ENCODE measurements at regions not wholly inside any gene's neighbourhood (a gene's known extent, or its start where the extent isn't known, plus 50 kb on each side); places are given as distances from the start of the nearest gene placed in this dataset.

DNA sequence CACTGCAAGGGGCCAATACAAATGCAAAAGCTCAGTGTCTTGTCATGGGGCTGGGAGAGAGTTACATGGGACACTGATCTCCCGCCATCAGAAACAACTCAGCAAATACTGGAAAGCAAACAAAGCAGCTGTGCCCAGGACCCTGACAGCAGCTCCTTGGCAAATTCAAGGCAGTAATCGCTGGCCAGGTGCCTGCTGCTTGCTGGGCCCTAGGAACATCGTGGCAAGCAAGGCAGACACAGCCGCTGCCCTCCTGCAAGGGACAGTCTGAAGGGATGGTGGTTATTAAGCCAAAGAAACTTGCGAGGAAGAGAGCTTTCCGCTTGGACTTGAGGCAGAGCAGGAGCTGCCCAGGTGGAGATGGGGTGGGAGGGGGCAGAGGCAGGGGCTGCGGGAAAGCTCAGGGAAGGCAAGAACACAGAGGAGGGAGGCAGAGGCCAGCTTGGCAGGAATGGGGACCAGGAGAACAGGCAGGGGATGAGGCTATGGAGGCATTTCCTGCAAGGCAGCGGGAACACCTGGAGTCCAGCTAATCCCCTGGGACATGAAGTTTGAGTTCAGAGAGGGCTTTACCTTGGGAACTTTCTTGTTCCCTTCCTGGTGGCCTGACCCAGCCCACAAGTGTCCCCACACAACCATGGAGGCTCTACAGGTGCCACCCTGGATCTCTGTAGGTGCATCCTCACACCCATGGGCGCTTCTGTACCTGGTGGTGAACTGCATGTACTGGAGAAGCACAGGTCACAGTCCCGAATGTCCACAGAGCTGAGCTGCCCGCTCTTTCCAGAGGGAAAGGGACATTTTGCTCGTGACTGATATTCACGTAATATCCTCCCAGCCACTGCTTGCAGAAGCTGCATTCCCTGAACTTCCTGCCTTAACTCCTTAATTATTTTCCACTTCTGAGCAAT, 78.7 kb upstream of the ATP2B2 start:
- no peak for DNase-seq (ENCODE audit: low read depth)

DNA sequence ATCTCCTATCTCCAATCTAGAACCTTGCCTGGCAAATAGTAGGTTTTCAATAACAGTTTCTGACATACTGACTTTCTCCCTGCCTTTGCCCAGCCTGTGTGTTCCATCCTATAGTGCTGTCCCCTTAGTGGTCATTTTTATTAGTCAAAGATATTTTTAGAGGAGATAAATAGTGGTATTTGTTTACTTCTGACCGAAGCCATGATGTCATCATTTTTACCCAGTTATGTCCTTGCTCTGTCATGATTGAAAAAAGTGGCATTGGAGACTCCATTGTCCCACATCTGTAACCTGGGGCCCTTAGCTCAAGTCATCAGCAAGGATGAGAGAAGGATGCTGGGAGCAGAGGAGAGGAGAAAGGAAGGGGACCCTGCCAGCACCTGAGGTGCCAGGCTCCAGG, 80.6 kb upstream of the ATP2B2 start:
- DNase-seq (ENCODE audit: low read depth), result no peak

DNA sequence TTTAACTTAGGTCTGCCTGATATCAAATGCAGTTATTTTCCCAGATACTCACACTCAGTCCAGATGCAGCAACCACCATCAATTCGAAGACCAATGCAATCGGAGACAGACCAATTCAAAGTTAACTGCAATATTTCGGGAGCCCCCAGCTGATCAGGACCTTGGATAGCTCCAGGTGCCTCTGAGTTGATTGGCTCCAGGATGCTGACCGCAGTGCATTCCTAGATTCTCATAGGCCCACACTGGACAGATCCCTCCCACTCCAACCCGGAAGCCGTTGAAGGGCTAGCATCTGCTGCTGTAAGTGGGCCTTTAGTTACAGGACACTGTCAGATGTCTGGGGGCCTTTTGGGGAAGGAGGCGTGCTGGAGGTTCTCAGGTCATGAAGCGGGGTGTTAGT, 89.5 kb upstream of the ATP2B2 start:
- peak; percentile 11 for DNase-seq (ENCODE audit: low read depth)

DNA sequence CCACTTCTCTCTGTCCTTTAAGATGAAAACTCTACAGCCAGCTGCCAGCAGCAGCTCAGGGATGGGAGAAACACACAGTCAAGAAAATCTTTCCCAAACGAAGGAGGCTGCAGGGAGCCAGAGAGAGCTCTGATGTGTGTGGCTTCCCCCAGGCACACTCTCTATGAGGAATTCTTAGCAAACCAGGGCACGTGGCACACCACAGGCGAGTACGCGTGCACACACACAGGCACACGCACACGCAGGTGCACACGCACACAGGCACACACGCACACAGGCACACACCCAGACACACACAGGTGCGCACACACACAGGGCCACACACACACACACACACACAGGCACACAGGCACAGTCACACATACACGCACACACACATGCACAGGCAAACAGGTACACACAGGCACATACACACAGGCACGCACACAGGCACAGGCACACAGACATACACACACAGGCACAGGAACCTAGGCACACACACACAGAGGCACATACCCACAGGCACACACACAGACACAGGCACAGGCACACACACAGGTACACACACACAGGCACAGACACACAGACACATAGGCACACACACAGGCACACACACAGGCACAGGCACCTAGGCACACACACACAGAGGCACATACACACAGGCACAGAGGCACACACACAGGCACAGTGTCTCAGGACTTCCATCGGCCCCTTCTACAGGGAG, 91.5 kb upstream of the ATP2B2 start:
- no peak for DNase-seq (ENCODE audit: low read depth)

DNA sequence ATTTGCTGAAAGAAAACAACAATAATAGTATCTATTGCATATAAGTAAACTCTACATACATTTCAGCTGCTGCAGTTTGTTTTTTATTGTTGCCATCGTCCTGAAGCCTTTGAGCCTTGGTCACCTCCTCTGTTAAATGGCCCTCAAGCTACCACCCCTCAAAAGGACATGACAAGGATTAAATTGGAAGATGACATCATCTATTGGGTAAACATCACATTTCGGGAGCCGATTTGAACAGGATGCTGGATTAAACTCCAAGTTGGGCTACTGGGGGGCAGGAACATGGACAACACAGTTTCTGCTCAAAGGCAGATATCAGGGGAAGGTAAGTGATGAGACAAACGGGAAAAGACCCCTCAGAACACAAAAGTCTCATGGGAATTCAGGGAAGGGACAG, 92.3 kb upstream of the ATP2B2 start:
- no peak for DNase-seq (ENCODE audit: low read depth)

DNA sequence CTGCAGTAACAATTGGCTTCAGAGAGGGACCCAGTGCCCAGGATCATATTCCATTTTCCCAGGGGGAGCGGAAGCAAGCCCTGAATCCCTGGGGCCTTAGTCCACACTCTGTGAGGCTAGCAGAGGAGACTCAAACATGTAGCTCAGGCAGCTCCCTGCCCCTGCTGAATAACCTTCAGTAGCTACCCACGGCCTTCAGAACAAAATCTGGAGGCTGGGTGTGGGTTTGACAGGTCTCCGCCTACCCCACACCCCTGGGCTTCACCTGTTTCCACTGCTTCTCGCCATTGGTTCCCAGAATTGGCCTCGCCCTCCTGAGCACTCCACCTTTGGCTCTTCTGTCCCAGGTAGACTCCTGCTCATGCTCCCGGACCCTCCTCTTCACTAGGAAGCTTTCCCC, 93.6 kb upstream of the ATP2B2 start:
- DNase-seq (ENCODE audit: low read depth), result no peak

DNA sequence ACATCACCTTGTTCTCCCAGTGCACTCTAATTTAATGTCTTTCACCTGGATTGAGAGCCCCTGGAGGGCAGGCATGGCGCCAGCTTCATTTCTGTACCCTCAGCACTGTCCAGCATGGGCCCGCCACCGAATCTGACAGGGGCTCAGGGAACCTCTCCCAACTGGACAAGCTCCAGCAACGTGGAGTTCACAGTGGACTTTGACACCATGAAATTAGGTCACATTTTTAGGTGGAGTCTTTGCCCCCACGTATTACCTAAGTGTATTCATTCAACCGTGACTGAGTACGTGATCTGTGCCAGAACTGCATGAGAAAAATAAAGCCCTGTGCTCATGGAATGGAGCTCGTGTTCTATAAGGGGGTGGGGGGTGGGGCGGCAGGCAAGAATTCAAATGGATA, 94.1 kb upstream of the ATP2B2 start:
- DNase-seq (ENCODE audit: low read depth), result no peak

DNA sequence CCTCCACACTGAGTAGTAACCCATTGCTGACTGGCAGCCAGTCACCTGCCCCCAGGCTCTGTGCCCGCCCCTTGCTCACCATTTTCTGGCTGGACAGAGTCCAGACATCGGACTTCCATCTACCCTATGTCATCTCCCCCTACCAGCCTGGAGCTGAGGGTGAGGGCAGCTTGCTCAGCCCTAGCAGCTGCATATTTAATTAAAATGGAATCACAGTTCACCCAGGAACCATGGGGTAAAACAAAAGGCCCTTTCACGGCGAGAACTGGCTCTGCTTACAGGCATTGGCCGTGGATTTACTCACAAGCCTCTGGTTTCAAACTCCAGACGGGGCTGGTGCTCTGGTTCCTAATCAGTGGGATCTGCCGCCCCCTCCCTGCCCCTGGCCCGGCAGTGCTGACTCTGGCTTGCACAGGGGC, 94.9 kb upstream of the ATP2B2 start:
- DNase-seq (ENCODE audit: low read depth), result no peak

DNA sequence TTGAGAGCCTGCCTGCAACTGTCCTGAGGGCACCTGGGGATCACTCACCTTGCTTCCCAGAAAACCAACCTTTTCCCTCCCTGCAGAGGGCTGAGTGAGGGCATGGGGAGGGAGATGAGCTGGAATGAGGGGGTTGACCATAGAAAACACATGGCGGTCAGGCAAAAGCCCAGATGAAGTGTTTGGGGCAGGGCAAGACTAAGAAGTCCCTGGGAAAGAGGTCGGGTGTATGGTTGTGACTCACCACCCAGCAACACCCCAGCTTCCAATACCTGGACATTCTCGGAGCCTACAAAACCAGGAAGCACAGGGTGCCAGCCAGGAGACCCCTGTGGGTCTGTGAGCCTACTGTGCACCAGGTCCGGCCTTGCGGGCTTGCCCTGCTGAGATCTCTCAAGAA, 95.3 kb upstream of the ATP2B2 start:
- no peak for DNase-seq (ENCODE audit: low read depth)

DNA sequence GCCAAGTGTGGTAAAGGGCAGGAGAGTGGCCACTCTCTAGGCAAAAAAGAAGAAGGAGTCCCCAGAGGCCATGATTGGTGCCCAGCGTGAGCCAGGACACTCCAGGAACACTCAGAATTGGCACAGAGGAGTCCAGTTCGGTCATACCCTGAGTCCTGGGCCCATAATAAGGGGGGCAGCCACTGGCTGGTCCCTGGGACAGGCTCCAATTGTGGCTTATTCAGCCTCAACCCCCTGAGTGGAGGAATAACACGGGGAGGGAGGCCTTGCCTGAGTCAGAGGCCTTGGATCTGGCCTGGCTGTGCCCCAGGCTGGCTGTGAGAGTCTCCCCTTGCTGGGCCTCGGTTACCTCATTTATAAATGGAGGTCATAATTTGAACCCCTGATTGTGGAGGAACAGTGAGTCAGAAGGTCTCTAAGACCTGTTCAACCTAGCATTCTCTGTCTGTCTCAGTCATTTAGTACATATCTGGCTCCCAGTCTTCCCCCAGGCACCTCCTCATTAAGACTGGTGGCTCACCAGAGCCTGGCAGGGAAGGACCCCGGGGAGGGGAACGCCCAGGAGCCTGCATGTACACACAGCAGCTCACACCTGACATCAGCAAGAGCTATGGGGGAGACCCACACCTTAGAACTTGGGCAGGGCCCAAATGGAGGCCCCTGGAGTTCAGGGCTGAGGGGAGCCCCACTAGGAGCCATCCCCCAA, 95.9 kb upstream of the ATP2B2 start:
- DNase-seq (ENCODE audit: low read depth), result no peak

DNA sequence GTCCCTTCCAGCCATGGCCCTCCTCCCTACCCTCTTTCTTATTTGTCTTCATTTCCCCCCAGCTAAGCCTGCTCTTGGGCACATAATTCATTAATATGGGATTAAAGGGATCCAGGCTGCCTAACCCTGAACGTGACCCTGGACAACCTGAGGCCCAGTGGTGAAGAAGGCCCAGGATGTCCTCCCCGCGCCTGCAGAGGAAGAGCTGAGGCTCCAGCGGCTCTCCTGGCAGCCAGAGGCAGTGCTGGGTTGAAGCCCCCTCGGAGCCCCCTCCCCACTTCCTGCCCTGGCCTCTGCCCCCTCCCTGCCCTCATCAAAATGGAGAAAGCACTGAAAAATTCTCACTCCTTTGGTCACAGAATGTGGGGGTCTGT, 96.5 kb upstream of the ATP2B2 start:
- no peak for DNase-seq (ENCODE audit: low read depth)

DNA sequence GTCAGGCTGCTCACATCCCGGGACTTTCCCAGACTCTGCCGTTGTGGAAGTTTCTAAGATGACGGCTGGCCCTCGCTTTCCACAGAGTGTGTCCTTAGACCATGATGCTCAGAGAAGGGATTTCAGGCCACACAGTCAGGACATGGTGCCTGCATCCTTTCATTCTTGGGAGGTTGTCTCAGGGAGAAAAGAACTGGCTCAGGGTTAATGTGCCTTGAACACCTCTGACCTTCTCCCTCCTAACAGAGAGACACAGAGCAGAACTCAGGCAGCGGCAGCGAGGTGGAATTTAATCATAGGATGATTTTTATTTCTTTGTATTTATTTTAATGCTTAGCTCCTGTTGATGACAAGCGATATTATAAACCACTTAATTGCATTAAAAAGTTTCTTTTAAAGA, 96.9 kb upstream of the ATP2B2 start:
- no peak for DNase-seq (ENCODE audit: low read depth)

DNA sequence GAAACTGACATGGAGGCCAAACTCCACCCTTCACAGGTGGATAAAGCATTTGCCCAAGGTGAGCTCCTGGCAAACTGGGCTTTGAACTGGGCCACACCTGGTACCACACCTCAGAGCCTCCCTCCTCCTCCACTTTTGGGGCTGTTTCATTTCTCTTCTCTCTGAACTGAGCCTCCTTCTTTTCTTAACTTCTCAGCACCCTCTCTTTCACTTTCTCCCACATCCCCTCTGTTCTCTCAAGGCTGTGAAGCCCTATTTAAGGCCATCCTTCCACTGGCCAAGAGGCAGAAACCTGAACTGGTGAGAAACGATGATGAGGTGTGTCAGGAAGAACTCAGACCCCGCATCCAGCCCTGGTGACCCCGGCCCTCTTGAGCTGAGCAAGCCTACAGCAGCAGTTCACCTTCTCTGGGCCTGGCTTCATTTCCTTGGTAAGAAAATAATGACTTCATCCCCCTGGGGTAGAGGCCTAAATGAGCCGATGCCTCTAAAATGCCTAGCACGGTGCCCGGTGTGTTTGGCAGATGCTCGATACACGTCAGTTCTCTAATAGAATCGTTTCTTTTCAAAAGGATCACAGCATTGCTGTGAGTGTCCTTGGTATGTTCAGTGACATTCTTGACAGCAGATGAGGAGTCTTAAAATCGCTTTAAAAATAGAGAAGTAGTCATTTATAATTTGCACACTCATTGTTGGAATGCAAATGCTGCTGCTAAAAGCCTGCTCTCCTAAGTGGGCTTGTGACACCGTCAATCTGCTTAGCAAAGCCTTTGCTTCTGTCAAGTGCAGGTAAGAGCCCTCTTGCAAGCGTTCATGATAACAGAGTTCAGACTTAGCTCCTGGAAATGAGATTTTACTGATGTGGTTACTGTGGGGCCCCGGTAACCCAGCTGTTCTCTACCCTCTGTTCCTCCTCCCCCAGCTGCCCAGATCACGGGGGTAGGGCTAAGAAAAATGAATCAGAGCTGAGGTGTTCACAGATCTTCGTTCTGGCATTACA, 97.7 kb upstream of the ATP2B2 start:
- DNase-seq (ENCODE audit: low read depth), result peak; percentile 55

DNA sequence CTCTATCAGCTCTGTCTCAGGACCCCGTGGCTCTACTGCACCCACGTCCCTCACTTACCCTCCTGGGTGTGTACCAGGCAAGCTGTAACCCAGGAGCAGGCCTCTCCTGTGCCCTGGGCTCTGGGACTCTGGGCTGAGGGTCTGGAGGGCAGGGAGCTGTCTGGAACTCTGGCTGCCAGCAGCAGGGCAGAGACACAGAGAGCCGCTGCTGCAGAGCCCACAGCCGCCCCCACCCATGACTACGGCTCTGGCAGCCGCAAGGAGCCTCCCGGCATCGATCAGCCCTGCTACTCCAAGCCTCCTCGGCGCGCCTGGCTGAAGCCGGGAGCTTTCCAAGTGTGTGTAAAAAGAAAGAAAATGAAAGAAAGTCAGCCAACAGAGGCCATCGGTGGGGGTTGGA, 103.7 kb upstream of the ATP2B2 start:
- no peak for DNase-seq (ENCODE audit: low read depth)

DNA sequence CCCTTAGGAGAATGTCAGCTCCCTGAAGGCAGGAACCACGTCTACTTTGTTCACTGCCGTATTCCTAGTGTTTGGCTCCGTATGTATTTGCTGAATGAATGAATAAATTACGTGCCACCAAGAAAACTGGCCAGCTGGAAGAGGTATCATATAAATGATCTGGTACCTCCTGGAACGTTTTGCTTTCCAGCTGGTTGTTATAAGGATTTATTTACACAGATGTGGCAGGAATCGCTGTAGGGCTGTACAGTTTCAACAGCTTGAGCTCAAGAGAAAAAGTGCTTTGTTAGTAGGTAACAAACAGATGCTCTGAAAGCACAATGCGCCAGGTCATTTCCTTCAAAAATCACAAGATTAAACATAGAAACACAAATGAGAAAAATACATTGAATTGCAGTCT, 108.8 kb upstream of the ATP2B2 start:
- DNase-seq (ENCODE audit: low read depth), result no peak

DNA sequence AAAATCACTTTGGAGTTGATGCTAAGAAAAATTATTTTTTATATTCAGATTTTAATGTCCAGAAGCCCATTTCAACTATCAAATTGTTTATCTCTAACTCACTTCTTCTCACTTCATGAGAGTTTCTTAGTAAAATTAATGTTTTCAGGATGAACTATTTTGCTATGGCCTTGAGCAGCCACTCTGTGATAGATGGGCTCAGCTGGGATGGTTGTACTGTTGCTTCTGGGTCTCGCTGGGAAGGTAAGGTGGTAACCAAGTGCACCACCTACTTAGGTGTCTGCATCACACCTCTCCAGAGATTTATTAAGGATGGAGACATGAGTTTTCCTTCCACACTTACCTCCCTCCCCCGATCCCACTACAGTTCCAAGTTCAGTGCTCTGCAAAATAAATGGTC, 110.3 kb upstream of the ATP2B2 start:
- no peak for DNase-seq (ENCODE audit: low read depth)

DNA sequence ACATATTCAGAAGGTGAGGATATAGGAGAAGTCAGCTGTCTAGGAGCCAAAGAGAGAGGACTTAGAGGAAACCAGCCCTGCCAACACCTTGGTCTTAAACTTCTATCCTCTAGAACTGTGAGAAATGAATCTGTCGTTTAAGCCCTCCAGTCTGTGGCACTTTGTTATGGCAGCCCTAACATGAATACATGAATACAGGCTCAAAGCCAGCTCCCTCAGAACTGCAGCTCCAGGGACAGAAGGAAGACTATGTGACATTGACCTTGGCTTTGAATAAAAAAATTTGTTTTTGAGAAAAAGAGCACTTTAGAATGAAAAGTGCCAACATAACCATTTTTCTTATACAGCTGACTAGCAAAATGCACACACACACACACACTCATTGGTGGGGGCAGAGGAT, 110.9 kb upstream of the ATP2B2 start:
- no peak for DNase-seq (ENCODE audit: low read depth)

DNA sequence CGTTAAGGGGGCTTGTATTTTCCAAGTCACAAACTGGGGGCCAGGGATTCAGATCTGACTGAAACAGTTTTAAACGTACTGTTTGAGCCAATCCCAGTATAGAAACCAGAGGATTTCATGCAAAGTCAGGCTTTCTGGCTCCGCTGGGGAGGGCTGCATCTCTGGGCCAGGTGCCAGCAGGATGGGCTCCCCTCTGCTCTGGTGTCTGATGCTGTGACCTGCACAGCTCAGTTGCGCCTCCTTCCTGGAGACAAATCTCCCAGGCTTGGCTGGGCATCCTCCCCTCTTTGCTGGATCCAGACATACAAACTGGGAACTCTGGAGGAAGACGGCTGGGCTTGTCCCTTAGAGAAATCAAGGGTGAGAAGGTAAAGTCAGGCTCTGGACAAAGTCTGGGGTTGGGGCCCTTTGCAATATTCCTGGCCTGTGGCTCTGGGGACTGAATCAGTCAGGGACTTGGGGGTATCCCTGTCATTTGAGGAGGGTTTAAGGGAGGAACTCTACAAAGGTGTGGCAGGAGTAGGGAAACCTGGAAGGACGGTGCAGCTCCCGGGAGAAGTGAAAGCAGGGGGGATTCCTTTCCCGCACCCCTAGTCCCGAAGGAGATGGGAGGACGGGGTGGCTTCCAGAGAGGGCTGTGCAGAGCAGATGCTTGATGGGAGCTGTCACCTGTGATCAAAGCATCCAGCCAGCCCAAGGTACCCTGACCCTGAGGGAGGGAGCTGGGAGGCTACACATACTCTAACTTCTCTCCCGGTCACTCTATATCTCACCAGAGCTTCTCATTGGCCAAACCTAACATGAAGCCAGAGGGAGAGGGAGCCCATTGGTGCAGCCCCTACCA, 114.8 kb upstream of the ATP2B2 start:
- DNase-seq (ENCODE audit: low read depth), result no peak

DNA sequence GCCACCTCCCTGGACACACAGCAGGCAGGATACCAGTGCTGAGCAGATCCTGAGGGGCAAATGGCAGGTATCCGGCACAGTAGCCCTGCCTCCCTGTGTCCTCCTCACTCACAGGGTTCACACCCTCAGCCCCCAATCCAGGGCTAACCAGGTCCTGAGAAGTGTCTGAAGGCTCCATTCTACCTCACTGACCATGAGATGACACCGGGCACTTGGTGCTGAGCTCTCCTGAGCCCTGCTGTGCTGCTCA, 115.4 kb upstream of the ATP2B2 start:
- no peak for DNase-seq (ENCODE audit: low read depth)

DNA sequence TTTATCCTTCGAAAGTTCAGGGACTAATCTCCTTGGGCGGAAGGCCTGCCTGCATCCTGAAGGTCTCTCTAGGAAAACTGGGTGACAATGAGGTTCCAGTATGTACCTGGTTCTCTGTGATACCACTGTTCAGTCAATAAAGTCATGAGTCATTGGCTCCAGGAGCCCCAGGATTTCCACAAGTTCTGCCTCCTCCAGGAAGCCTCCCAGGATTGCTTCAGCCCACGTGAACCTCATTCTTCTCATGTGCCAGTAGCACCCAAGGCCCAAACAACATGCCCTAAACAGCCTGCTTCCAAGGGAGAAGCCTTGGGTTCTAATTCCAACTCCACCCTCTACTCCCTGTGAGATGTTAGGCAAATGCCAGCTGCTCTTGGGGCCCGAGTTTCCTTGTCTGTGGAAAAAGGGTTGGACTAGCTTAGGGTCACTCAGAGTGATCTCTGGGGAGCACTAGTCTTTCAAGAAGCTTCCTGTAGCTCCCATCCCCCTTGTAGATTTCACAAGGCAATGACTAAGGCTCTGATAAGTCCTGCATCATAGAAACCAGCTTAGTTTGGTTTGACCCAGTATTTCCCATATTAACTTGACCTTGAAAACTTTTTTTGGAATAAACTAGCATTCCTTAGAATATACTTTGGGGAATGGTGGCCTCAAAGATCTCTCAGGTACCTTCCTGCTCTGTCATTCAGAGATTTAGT, 118.3 kb upstream of the ATP2B2 start:
- no peak for DNase-seq (ENCODE audit: low read depth)

DNA sequence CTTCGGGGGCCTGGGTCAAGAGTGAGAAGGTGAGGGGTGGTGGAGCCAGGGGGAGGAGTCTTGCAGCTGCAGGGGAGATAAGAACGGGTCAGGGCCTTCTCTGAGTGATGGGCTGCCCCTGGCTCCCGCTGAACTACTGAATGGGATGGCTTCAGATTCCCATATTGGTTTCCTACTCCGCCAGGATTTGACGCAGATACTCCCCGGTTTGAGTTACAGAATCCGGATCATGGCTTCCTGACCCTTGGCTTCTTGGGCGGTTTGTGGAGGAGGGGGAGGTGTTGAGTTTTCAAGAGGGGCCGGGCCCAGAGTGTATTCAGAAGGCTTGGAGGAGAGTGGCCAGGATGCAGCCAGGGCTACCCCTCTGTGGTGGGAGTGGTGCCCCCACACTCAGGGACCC, 119.9 kb upstream of the ATP2B2 start:
- DNase-seq (ENCODE audit: low read depth), result no peak
